ENCODE measurements at regions not wholly inside any gene's neighbourhood (a gene's known extent, or its start where the extent isn't known, plus 50 kb on each side); places are given as distances from the start of the nearest gene placed in this dataset.

GRCh38 chr2:195162194-195162593, 494.8 kb upstream of the SLC39A10 start:
- Histone ChIP-seq H3K36me3 (ENCODE audit: control insufficient read depth in 2 of 4, insufficient read depth in 4 of 4, low read length in 3 of 4) (no peaks in the 10 kb centered on the region), H3K4me1 (replicated peaks in 1 of 4; ENCODE audit: control insufficient read depth in 3 of 4, insufficient read depth in 4 of 4, low read length in 3 of 4) (no peaks in the 10 kb centered on the region), H3K79me1 (ENCODE audit: low read depth, low read length) (no peaks in the 10 kb centered on the region), H2BK20ac (ENCODE audit: low read length) (no peak overlapping the region), H2BK15ac (ENCODE audit: low read length) (no peak overlapping the region), H3K9me3 (ENCODE audit: insufficient read depth in 2 of 2, low read depth in 1 of 2, low read length in 1 of 2) (no peaks in the 10 kb centered on the region), H3K79me2 (ENCODE audit: control insufficient read depth in 1 of 2, insufficient read depth in 2 of 2, low read length in 2 of 2) (no peaks in the 10 kb centered on the region), H4K20me1 (replicated peaks in 1 of 2; ENCODE audit: control insufficient read depth in 1 of 2, insufficient read depth in 2 of 2, low read length in 2 of 2) (no peaks in the 10 kb centered on the region), H3K23me2 (ENCODE audit: low read depth, low read length) (no peaks in the 10 kb centered on the region), H4K8ac (ENCODE audit: extremely low read depth, insufficient read depth, low read length) (no peak overlapping the region), H3K4ac (replicated peaks; ENCODE audit: insufficient read length, low read depth, low read length) (no peak overlapping the region), H3K18ac (ENCODE audit: extremely low read depth, low read length) (no peak overlapping the region), H3K9ac (replicated peaks in 1 of 4; ENCODE audit: extremely low read depth in 1 of 4, low read depth in 3 of 4, low read length in 3 of 4) (no peak overlapping the region), H3K4me3 (ENCODE audit: extremely low read depth in 1 of 4, insufficient read depth in 2 of 4, low read depth in 3 of 4, low read length in 4 of 4) (no peak overlapping the region), H3K14ac (ENCODE audit: insufficient read length) (no peak overlapping the region), H4K5ac (ENCODE audit: insufficient read length, low read depth, low read length) (no peak overlapping the region), H3K56ac (replicated peaks; ENCODE audit: insufficient read length, low read depth, low read length) (no peak overlapping the region), H2AFZ (ENCODE audit: low read length) (no peak overlapping the region), H2BK12ac (ENCODE audit: low read depth, low read length) (no peak overlapping the region), H2BK5ac (ENCODE audit: low read depth, low read length) (no peak overlapping the region), H3K23ac (ENCODE audit: insufficient read length) (no peak overlapping the region), H2AK5ac (ENCODE audit: low read depth, low read length) (no peak overlapping the region), H3K27ac (ENCODE audit: low read depth, low read length) (no peak overlapping the region), H3K27me3 (replicated peaks in 1 of 4; ENCODE audit: control insufficient read depth in 3 of 4, extremely low read depth in 1 of 4, insufficient read depth in 3 of 4, low read length in 3 of 4) (no peaks in the 10 kb centered on the region), H4K91ac (replicated peaks; ENCODE audit: insufficient read length, low read length) (no peak overlapping the region), H2BK120ac (replicated peaks; ENCODE audit: low read depth, low read length) (no peak overlapping the region), H3K4me2 (ENCODE audit: insufficient read depth in 1 of 2, low read depth in 2 of 2, low read length in 2 of 2) (no peak overlapping the region)
- WGBS, 2 experiments (ENCODE audit: extremely low coverage in 1 of 2, insufficient coverage in 1 of 2, insufficient read length in 1 of 2, insufficient replicate concordance in 2 of 2, low coverage in 1 of 2, low lambda C conversion rate in 2 of 2, missing lambda C conversion rate in 1 of 2) = 94% methylated on average over 3 of the region's 3 CpGs; no CpG with 5 or more reads in 1 of the 2 experiments
- ChIA-PET CTCF (ENCODE audit: partially characterized antibody) (interaction anchor here (0.6 kb wide), 1 partner anchor 632 kb away, joined by 3 read pairs; no protein-coding TSS in a partner anchor), POLR2A (ENCODE audit: partially characterized antibody) (no interaction called here)
- DNase-seq (ENCODE audit: low read depth in 1 of 2, low spot score in 2 of 2) = no peak
- FAIRE-seq = no peak
- TF ChIP-seq KDM1A (IDR thresholded peaks at IDR 0.05; ENCODE audit: borderline replicate concordance, low read length) = no peak
